Trophoblast cell (in vitro differentiated cells and primary cell): ENCODE measurements at regions not wholly inside any gene's neighbourhood (a gene's known extent, or its start where the extent isn't known, plus 50 kb on each side); places are given as distances from the start of the nearest gene placed in this dataset.

ENCODE experiments used
- DNase-seq, 2 donors: peaks; one replicate each; pipeline ENCODE4 v3.0.0-alpha.2; 2016
- H2AFZ ChIP-seq: 2 replicates; pipeline ENCODE4 v1.6.1; 2013; ENCODE audit warnings: low read length, moderate library complexity, mild to moderate bottlenecking; ENCODE audit not compliant: insufficient read depth, poor library complexity
- H2AK5ac ChIP-seq: 2 replicates; pipeline ENCODE4 v1.6.1; 2013; ENCODE audit warnings: mild to moderate bottlenecking, low read length
- H2BK120ac ChIP-seq: 2 replicates; pipeline ENCODE4 v1.6.1; 2013; ENCODE audit warnings: low read length, mild to moderate bottlenecking, moderate library complexity; ENCODE audit not compliant: insufficient read depth, poor library complexity
- H2BK12ac ChIP-seq: 2 replicates; pipeline ENCODE4 v1.6.1; 2013; ENCODE audit warnings: mild to moderate bottlenecking, low read length, moderate library complexity
- H2BK5ac ChIP-seq: 2 replicates; pipeline ENCODE4 v1.6.1; 2013; ENCODE audit warnings: low read length, low read depth, moderate library complexity, mild to moderate bottlenecking; ENCODE audit not compliant: poor library complexity
- H3K14ac ChIP-seq: 2 replicates; pipeline ENCODE4 v1.6.1; 2013; ENCODE audit warnings: mild to moderate bottlenecking, low read length
- H3K18ac ChIP-seq: 2 replicates; pipeline ENCODE4 v1.6.1; 2013; ENCODE audit warnings: mild to moderate bottlenecking, low read length
- H3K23ac ChIP-seq: 2 replicates; pipeline ENCODE4 v1.6.1; 2013; ENCODE audit warnings: low read length
- H3K27ac ChIP-seq: 2 replicates; pipeline ENCODE4 v1.5.1; 2013; ENCODE audit warnings: low read depth, mild to moderate bottlenecking, inconsistent platforms, low read length, moderate library complexity
- H3K27me3 ChIP-seq: 2 replicates; pipeline ENCODE4 v1.6.1; 2013; ENCODE audit warnings: inconsistent platforms, mild to moderate bottlenecking, low read length, moderate library complexity; ENCODE audit not compliant: insufficient read depth
- H3K36me3 ChIP-seq, 2 experiments: 1 replicate in 1 of 2; 2 replicates in 1 of 2; pipeline ENCODE4 v1.6.1; 2013; ENCODE audit warnings: low read length in 2 of 2, mild to moderate bottlenecking in 2 of 2, moderate library complexity in 1 of 2; ENCODE audit not compliant: insufficient read depth in 2 of 2, control insufficient read depth in 1 of 2
- H3K4ac ChIP-seq: 2 replicates; pipeline ENCODE4 v1.6.1; 2013; ENCODE audit warnings: low read depth, mild to moderate bottlenecking, low read length, moderate library complexity
- H3K4me1 ChIP-seq, 2 experiments: 1 replicate in 1 of 2; 2 replicates in 1 of 2; pipeline ENCODE4 v1.6.1; 2013; ENCODE audit warnings: low read length in 2 of 2, mild to moderate bottlenecking in 2 of 2, moderate library complexity in 1 of 2; ENCODE audit not compliant: insufficient read depth in 2 of 2, control insufficient read depth in 1 of 2
- H3K4me2 ChIP-seq: 2 replicates; pipeline ENCODE4 v1.6.1; 2013; ENCODE audit warnings: inconsistent platforms, mild to moderate bottlenecking, low read length, moderate library complexity
- H3K4me3 ChIP-seq: 2 replicates; pipeline ENCODE4 v1.5.1; 2013; ENCODE audit warnings: mild to moderate bottlenecking, low read depth, low read length, inconsistent platforms
- H3K79me1 ChIP-seq: one replicate; pipeline ENCODE4 v1.6.1; 2013; ENCODE audit warnings: low read length
- H3K79me2 ChIP-seq: 2 replicates; pipeline ENCODE4 v1.6.1; 2013; ENCODE audit warnings: low read length, mild to moderate bottlenecking; ENCODE audit not compliant: control insufficient read depth, insufficient read depth, poor library complexity
- H3K9ac ChIP-seq: 2 replicates; pipeline ENCODE4 v1.6.1; 2013; ENCODE audit warnings: mild to moderate bottlenecking, low read length
- H3K9me3 ChIP-seq: 2 replicates; pipeline ENCODE4 v1.6.1; 2013; ENCODE audit warnings: low read depth, mild to moderate bottlenecking, control low read depth, inconsistent platforms, low read length; ENCODE audit not compliant: insufficient read depth
- H4K12ac ChIP-seq: 2 replicates; pipeline ENCODE4 v1.6.1; 2013; ENCODE audit warnings: low read depth, mild to moderate bottlenecking, low read length, moderate library complexity
- H4K8ac ChIP-seq: 2 replicates; pipeline ENCODE4 v1.6.1; 2013; ENCODE audit warnings: low read depth, mild to moderate bottlenecking, low read length, moderate library complexity
- H4K91ac ChIP-seq: one replicate; pipeline ENCODE4 v1.6.1; 2013; ENCODE audit warnings: low read depth, mild to moderate bottlenecking, low read length, moderate library complexity
- WGBS: extraction: QIAGEN DNeasy Blood & Tissue Kit; methylation state at CpG from one replicate; pipeline ENCODE4 v1.1.7; 2013; ENCODE audit warnings: missing lambda C conversion rate; ENCODE audit not compliant: insufficient read length, insufficient coverage; ENCODE audit errors: extremely low coverage; 5-methylcytosine and 5-hydroxymethylcytosine counted together

DNA sequence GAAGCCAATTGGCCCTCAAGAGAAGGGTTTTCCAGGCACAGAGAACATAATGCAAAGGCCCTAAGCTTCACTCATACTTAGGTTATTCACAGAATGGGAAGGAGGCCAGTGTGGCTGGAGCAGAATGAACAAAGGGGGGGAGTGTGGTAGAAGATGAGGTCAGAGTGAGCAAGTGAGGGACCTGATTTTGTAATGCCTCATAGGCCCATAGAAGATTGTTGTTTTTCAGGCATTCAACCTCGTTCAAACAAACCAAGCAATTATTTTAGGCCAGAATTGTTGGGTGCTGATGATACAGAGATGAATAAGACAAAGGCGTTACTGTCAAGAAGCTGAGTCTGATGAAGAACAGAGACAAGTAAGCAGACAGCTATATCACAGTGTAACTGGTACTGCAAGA lies 54.5 kb upstream of the RAP1A start:
- Histone ChIP-seq H2BK5ac (no peak overlapping the region), H3K23ac (no peak overlapping the region), H3K14ac (no peak overlapping the region), H3K79me1 (no peaks in the 10 kb centered on the region), H3K4ac (no peak overlapping the region), H3K79me2 (no peaks in the 10 kb centered on the region), H3K4me2 (no peak overlapping the region), H3K18ac (no peak overlapping the region), H2BK120ac (no peak overlapping the region), H4K12ac (no peak overlapping the region), H2BK12ac (no peak overlapping the region), H3K27me3 (no peaks in the 10 kb centered on the region), H3K4me1 (no peaks in the 10 kb centered on the region), H2AK5ac (no peak overlapping the region), H3K9ac (no peak overlapping the region), H4K8ac (no peak overlapping the region), H3K27ac (peak overlapping the region; percentile 25), H3K9me3 (no peaks in the 10 kb centered on the region), H3K36me3 (no peaks in the 10 kb centered on the region), H2AFZ (no peak overlapping the region), H4K91ac (no peak overlapping the region), H3K4me3 (no peak overlapping the region)
- no peak for DNase-seq
- WGBS = no CpG with 5 or more reads among the region's 2 CpGs

DNA sequence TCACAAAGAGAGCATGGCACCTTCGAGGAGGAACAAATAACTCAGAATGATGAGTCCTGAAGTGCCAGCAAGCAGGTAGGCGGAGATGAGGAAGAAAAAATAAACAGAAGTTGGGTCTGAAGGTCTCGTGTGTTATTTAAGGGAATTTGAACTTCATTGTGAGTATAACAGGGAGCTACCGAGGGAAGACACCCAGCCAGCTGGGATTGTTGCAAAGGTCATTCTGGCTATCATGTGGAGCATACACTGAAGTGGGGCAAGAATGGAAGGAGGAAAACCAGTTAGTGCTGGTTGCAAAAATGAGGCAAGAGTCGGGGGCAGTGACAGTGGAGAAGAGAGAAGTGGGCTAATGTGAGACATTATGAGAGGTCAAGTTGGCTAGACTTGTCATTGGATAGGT lies 53.6 kb upstream of the RAP1A start:
- no peak overlapping the region for H3K23ac ChIP-seq
- H3K79me2 ChIP-seq = no peaks in the 10 kb centered on the region
- no peak overlapping the region for H2AK5ac ChIP-seq
- H3K4me1 ChIP-seq = peaks cover 0 to 2% of the 10 kb centered on the region in 2 experiments
- H2BK120ac ChIP-seq = no peak overlapping the region
- peak in 1 of 2 donors; percentile 4 for DNase-seq
- no peak overlapping the region for H4K8ac ChIP-seq
- H3K36me3 ChIP-seq = no peaks in the 10 kb centered on the region
- no peaks in the 10 kb centered on the region for H3K9me3 ChIP-seq
- H4K91ac ChIP-seq = no peak overlapping the region
- H3K27me3 ChIP-seq = no peaks in the 10 kb centered on the region
- no peak overlapping the region for H3K4me3 ChIP-seq
- H2BK12ac ChIP-seq = no peak overlapping the region
- H4K12ac ChIP-seq = no peak overlapping the region
- WGBS = no CpG with 5 or more reads among the region's 5 CpGs
- H3K27ac ChIP-seq = no peak overlapping the region
- H3K18ac ChIP-seq = no peak overlapping the region
- H2BK5ac ChIP-seq = no peak overlapping the region
- H2AFZ ChIP-seq = no peak overlapping the region
- no peak overlapping the region for H3K14ac ChIP-seq
- no peak overlapping the region for H3K9ac ChIP-seq
- no peak overlapping the region for H3K4ac ChIP-seq
- H3K4me2 ChIP-seq = no peak overlapping the region
- H3K79me1 ChIP-seq = no peaks in the 10 kb centered on the region

DNA sequence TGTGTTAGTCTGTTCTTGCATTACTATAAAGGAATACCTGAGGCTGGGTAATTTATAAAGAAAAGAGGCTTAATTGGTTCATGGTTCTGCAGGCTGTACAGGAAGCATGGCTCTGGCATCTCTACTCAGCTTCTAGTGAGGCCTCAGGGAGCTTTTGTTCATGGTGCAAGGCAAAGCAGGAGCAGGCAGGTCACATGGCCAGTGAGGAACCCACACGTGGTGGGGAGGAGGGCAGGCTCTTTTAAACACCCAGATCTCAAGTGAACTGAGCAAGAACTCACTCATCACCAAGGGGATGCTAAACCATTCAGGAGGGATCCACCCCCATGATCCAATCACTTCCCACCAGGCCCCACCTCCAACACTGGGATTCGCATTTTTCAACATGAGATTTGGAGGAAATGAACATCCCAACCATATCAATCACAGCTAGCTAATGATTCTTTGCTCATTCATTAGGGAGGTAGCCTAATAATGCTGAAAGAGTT lies 51.4 kb upstream of the RAP1A start:
- H3K79me1 ChIP-seq = no peaks in the 10 kb centered on the region
- no CpG with 5 or more reads among the region's 2 CpGs for WGBS
- no peak overlapping the region for H2BK120ac ChIP-seq
- H2AFZ ChIP-seq = no peak overlapping the region
- H3K27me3 ChIP-seq = no peaks in the 10 kb centered on the region
- H3K4ac ChIP-seq = no peak overlapping the region
- H2AK5ac ChIP-seq = no peak overlapping the region
- H3K9me3 ChIP-seq = no peaks in the 10 kb centered on the region
- H3K23ac ChIP-seq = no peak overlapping the region
- no peak overlapping the region for H4K91ac ChIP-seq
- no peak overlapping the region for H4K12ac ChIP-seq
- no peak overlapping the region for H2BK5ac ChIP-seq
- no peak overlapping the region for H4K8ac ChIP-seq
- H3K18ac ChIP-seq = no peak overlapping the region
- DNase-seq = no peak
- H3K4me2 ChIP-seq = no peak overlapping the region
- no peaks in the 10 kb centered on the region for H3K79me2 ChIP-seq
- no peak overlapping the region for H2BK12ac ChIP-seq
- no peaks in the 10 kb centered on the region for H3K36me3 ChIP-seq
- H3K14ac ChIP-seq = no peak overlapping the region
- no peak overlapping the region for H3K27ac ChIP-seq
- H3K9ac ChIP-seq = no peak overlapping the region
- no peak overlapping the region for H3K4me3 ChIP-seq
- peaks cover 0 to 2% of the 10 kb centered on the region in 2 experiments for H3K4me1 ChIP-seq
